ENCODE measurements at regions not wholly inside any gene's neighbourhood (a gene's known extent, or its start where the extent isn't known, plus 50 kb on each side); places are given as distances from the start of the nearest gene placed in this dataset.

- no peak for TF ChIP-seq CC2D1A (IDR thresholded peaks at IDR 0.05)
Observed at GRCh38 chrX:91331476-91331875, 103.2 kb upstream of the PABPC5 start (continued).

Data from K562 (cell line).